ENCODE measurements at regions not wholly inside any gene's neighbourhood (a gene's known extent, or its start where the extent isn't known, plus 50 kb on each side); places are given as distances from the start of the nearest gene placed in this dataset.
"Not testable (repeated sequence)": the region's sequence is repeated elsewhere in the genome, so short reads cannot be mapped to it uniquely, and the experiment has no call there.

DNA sequence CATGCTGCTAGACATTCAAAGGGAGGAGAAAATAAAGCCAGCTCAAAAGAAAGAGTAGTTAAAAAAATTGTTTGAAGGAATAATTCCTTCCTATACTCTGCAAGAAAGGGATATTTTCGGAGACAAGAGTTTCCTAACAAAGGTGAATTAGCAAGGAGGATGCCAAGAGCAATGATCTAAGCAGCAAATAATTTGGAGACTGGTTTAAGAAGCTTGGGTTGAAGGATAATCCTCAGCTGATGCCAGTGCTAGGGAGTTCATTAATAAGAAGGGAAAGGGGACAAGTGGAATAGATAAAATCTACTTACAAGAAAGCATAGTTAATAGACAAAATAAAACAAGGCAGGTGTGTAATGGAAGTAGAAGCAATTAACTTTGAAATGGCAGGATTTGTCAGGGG is 372.3 kb downstream of the NDFIP2 start:
- no peak overlapping the region for H3K4me3 ChIP-seq
- 33 to 80% methylated on average over 1 of the region's 1 CpG for WGBS, 2 donors (ENCODE audit: low coverage in 1 of 2)
- TF ChIP-seq, protein P1, sequence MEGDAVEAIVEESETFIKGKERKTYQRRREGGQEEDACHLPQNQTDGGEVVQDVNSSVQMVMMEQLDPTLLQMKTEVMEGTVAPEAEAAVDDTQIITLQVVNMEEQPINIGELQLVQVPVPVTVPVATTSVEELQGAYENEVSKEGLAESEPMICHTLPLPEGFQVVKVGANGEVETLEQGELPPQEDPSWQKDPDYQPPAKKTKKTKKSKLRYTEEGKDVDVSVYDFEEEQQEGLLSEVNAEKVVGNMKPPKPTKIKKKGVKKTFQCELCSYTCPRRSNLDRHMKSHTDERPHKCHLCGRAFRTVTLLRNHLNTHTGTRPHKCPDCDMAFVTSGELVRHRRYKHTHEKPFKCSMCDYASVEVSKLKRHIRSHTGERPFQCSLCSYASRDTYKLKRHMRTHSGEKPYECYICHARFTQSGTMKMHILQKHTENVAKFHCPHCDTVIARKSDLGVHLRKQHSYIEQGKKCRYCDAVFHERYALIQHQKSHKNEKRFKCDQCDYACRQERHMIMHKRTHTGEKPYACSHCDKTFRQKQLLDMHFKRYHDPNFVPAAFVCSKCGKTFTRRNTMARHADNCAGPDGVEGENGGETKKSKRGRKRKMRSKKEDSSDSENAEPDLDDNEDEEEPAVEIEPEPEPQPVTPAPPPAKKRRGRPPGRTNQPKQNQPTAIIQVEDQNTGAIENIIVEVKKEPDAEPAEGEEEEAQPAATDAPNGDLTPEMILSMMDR (IDR thresholded peaks at IDR 0.05), result no peak
- TF ChIP-seq POLR2A (IDR thresholded peaks at IDR 0.05) (no peak), POLR2AphosphoS5 (IDR thresholded peaks at IDR 0.05) (no peak), EP300 (IDR thresholded peaks at IDR 0.05) (no peak)

DNA sequence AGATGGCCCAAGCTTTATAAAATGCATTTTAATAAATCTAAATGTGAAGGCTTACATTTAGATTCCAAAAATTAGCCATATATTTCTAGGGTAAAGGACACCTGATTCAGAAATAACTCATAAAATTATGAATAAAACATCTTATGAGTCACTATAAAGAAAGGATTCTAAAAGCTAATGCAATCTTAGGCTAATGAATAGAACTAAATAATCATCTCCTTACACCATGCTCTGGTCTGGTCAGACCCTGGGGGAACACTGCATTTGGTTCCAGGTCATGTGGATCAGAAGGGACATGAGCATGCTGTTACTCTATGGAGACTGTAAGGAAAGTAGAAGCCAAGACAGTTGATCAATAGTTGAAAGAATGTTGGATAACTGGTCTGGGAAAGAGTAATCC is 370.4 kb downstream of the NDFIP2 start:
- Histone ChIP-seq H3K9me3 (no peaks in the 10 kb centered on the region), H3K4me3 (no peak overlapping the region), H3K27me3 (no peaks in the 10 kb centered on the region), H3K4me1 (no peaks in the 10 kb centered on the region), H3K36me3 (no peaks in the 10 kb centered on the region), H3K27ac (no peak overlapping the region)
- no peak for TF ChIP-seq POLR2A (IDR thresholded peaks at IDR 0.05)
- TF ChIP-seq, protein P1 (IDR thresholded peaks at IDR 0.05), result no peak
- TF ChIP-seq POLR2AphosphoS5 (IDR thresholded peaks at IDR 0.05), result no peak
- no peak for TF ChIP-seq EP300 (IDR thresholded peaks at IDR 0.05)
- ATAC-seq, result no peak

More for the DNA sequence above, 372.3 kb downstream of the NDFIP2 start:
- H3K27me3 ChIP-seq, result no peaks in the 10 kb centered on the region
- no peaks in the 10 kb centered on the region for H3K36me3 ChIP-seq
- H3K4me1 ChIP-seq, result no peaks in the 10 kb centered on the region
- no peak for ATAC-seq
- H3K9me3 ChIP-seq, result no peaks in the 10 kb centered on the region
- no peak overlapping the region for H3K27ac ChIP-seq

DNA sequence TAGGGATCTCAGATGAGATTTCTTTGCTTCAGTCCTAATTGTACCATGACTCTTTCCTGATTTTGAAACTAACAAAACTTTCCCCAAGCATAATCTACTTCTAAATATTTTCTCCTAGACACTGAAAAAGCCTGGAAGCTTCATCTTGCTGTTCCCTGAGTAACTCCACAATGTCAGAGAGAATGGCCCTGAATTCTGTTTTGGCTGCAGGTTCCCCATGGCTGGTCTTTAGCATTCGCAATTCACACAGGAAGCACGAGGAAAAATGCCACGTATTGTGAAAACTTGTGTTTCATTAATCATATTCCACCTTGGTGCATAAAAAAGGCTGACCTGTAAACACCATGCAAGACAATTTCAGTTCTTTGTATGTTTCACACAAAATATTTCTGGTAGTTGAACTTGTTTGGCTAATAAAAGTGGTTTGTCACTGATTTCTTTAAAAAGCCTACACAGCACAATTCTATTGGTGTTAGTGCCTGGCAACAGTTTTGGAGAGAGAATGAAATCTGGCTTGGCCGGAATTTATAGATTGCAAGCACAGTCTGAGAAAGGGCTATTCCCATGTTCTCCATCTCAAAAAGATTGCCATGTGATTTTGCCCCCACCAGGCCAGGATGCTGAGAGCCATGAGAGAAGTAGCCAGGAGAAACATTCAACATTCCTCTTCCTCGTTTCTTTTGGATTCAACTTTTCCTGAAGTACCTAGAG is 367.1 kb downstream of the NDFIP2 start:
- Histone ChIP-seq H3K4me3 (no peak overlapping the region), H3K27me3 (no peaks in the 10 kb centered on the region), H3K9me3 (no peaks in the 10 kb centered on the region), H3K36me3 (no peaks in the 10 kb centered on the region), H3K27ac (no peak overlapping the region), H3K4me1 (no peaks in the 10 kb centered on the region)
- 58 to 69% methylated on average over 5 of the region's 5 CpGs for WGBS, 2 donors (ENCODE audit: low coverage in 1 of 2)
- TF ChIP-seq POLR2AphosphoS5 (IDR thresholded peaks at IDR 0.05) (no peak), EP300 (IDR thresholded peaks at IDR 0.05) (no peak), POLR2A (IDR thresholded peaks at IDR 0.05) (no peak)
- TF ChIP-seq, protein P1 (IDR thresholded peaks at IDR 0.05), result no peak
- no peak for ATAC-seq

DNA sequence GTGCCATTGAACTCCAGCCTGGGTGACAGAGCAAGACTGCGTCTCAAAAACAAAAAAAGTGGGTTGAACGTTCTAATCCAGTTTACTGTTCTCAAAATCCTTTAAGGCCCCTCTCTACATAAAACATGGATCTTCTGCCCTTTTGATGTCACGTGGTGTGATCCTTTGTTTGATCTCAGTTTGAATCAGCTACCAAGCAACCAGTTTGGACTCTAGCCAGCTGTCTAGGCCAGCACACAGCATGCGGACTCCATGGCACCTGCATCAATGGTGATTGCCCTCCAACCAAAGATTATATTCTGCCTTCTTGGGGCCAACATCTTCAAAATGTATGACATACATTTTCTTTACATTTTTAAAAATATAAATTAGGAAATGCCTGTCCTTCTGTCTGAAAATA is 365.4 kb downstream of the NDFIP2 start:
- no peaks in the 10 kb centered on the region for H3K27me3 ChIP-seq
- H3K4me1 ChIP-seq, result no peaks in the 10 kb centered on the region
- no peak for ATAC-seq
- no peaks in the 10 kb centered on the region for H3K36me3 ChIP-seq
- H3K9me3 ChIP-seq, result no peaks in the 10 kb centered on the region
- H3K4me3 ChIP-seq, result no peak overlapping the region
- 69 to 78% methylated on average over 3 to 4 of the region's 4 CpGs for WGBS, 2 donors (ENCODE audit: low coverage in 1 of 2)
- no peak for TF ChIP-seq POLR2A (IDR thresholded peaks at IDR 0.05)
- TF ChIP-seq, protein P1 (IDR thresholded peaks at IDR 0.05), result no peak
- no peak overlapping the region for H3K27ac ChIP-seq

DNA sequence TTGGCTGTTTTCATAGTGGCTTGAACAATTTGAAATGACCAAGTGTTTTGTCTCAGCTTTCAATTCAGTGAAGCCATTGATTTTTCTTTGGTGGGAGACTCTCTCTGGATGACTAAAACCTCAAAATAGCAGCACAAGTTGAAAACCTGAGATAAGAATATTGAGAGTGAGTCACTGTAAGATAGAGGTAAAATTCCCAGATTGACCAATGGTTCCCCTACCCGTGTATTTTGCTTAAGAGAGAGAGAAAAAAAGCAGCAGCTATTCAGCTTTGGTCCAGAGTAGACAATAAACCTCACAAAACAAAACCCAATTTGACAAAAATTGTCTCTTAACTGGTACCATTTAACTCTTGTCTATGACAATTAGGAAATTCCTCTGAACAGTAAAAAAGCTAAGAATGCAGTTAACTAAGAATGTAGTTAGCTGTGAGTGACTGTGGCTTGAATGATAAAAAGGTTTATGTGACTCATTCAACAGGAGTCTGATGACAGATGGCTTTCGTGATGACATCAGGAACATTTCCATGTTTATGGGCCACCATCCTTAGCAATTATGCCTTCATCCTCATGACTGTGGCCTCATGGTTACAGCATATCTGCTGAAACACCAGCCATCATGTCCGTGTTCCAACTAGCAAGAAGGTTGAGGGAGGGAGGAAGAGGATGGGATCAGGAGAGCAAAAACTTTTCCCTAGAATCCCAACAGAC is 356.9 kb downstream of the NDFIP2 start:
- ATAC-seq, result no peak
- Histone ChIP-seq H3K4me1 (no peaks in the 10 kb centered on the region), H3K27ac (no peak overlapping the region), H3K4me3 (no peak overlapping the region), H3K36me3 (no peaks in the 10 kb centered on the region), H3K27me3 (no peaks in the 10 kb centered on the region), H3K9me3 (no peaks in the 10 kb centered on the region)
- TF ChIP-seq, protein P1 (IDR thresholded peaks at IDR 0.05), result no peak
- no peak for TF ChIP-seq POLR2AphosphoS5 (IDR thresholded peaks at IDR 0.05)
- TF ChIP-seq EP300 (IDR thresholded peaks at IDR 0.05), result no peak
- no peak for TF ChIP-seq POLR2A (IDR thresholded peaks at IDR 0.05)
- WGBS, 2 donors (ENCODE audit: low coverage in 1 of 2), result 86 to 88% methylated on average over 2 to 3 of the region's 3 CpGs

DNA sequence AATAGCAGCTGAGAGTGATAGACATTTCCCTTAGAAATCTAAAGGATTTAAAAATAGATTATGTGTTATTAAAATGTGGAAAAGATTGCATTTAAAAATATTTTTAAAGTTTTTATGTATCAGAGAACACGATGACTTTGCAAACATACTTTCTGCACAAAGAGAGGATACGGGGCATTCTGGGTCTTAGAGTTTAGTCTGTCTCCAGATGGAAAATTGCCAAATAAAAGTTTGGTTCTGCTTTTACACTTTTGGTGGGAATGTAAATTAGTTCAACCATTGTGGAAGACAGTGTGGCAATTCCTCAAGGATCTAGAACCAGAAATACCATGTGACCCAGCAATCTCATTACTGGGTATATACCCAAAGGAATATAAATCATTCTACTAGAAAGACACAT is 355.2 kb downstream of the NDFIP2 start:
- not testable (repeated sequence) for H3K27ac ChIP-seq, H3K4me1 ChIP-seq, H3K36me3 ChIP-seq, ATAC-seq, H3K9me3 ChIP-seq, H3K4me3 ChIP-seq, H3K27me3 ChIP-seq
- WGBS, 2 donors (ENCODE audit: low coverage in 1 of 2), result 69 to 84% methylated on average over 2 of the region's 2 CpGs

All from gastroesophageal sphincter (tissue), 4 donors.